HG03342 (cell line): ENCODE measurements at regions not wholly inside any gene's neighbourhood (a gene's known extent, or its start where the extent isn't known, plus 50 kb on each side); places are given as distances from the start of the nearest gene placed in this dataset.

Source experiments
- ATAC-seq: cut with Tn5 transposase; IDR thresholded peaks from one replicate; pipeline ENCODE4 v1.9.1; 2021; ENCODE audit warnings: mild to moderate bottlenecking, moderate library complexity; ENCODE audit not compliant: unreplicated experiment

- no peak for ATAC-seq
Measured at GRCh38 chr10:4538016-4538415, 288.0 kb upstream of the AKR1E2 start.

- no peak for ATAC-seq
Measured at GRCh38 chr10:4535521-4535920, 290.5 kb upstream of the AKR1E2 start.

- no peak for ATAC-seq
Measured at GRCh38 chr10:4533621-4534020, 292.4 kb upstream of the AKR1E2 start.

DNA sequence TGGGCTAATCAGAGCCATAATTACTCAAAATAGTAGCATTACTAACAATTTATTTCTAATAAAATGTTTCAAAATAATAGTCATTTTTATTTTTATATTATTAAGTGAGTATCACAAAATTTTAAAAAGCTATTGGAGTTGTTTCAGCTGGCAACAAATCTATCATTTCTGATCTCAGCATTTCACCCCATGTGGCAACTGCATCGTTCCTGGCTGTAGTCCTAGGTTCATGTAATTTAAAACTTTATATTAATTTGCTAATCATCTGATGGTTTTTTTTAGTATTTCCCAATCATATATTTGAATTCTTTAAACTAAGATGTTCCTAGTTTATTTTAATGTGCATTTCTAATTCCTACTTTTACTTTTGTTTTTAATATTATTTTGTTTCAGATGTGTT is 293.0 kb upstream of the AKR1E2 start:
- no peak for ATAC-seq

GRCh38 chr10:4532467-4532866 is 293.5 kb upstream of the AKR1E2 start:
- ATAC-seq: no peak

GRCh38 chr10:4532011-4532410 is 294.0 kb upstream of the AKR1E2 start:
- ATAC-seq: no peak

DNA sequence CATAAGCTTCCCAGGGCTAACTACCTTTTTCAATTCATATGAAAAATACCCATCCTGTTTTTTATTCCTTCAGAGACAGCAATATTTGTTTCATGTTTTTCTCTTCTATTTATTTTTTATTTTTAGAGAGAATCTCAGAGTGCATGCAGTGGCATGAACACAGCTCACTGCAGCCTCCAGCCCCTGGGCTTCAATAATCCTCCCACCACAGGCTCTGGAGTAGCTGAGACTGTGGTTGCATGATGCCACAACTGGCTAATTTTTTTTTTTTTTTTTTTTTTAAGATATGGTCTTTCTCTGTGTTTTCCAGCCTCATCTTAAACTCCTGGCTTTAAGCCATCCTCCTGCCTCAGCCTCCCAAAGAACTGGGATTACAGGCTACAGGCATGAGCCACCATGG is 296.7 kb upstream of the AKR1E2 start:
- no peak for ATAC-seq

DNA sequence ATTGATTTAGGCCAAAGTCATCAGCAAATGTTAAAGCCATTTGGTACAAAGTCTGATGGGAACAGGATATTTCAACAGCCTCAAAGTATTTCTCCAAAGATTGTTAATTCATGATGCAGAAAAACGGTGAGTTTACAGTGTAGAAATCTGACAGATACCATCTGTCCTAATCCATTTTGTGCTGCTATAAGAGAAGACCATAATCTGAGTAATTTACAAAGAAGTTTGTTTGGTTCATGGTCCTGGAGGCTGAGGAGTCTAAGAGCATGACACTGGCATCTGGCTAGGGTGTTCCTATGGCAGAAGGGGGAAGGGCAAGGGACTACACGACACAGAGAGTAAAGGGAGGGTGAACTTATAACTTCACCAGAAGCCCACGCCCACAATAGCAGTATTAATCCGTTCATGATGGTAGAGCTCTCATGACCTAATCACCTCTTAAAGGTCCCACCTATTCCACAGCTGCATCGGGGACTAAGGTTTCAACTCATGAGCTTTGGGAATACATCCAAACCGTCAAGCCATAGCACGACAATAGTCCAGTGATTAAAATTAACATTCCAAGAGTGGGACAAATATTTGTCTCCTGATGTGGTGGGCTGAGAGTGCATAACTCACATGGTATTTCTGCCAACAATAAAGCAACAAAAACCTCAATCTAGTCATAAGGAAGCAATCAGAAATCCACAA is 298.6 kb upstream of the AKR1E2 start:
- ATAC-seq: no peak

DNA sequence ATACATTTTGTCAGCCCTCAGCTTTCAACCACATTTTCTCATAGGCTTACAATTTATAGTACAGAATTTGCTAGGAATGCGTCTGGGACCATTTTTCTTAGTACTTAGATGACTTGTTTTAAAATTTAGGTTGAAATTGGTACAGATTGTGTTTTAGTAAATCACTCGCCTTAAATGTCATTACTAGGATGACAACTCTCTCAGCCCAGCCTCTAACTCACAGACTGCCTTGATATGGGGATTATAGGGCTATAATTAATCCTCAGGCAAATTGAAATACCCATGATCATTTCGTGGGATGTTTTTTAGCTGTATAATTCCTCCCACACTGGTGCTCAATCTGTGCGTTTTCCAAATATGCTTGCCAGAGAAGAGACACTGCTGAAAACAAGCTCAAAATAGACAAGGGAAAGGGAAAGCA is 299.7 kb upstream of the AKR1E2 start:
- ATAC-seq: no peak

GRCh38 chr10:4525103-4525502 is 300.9 kb upstream of the AKR1E2 start:
- no peak for ATAC-seq

DNA sequence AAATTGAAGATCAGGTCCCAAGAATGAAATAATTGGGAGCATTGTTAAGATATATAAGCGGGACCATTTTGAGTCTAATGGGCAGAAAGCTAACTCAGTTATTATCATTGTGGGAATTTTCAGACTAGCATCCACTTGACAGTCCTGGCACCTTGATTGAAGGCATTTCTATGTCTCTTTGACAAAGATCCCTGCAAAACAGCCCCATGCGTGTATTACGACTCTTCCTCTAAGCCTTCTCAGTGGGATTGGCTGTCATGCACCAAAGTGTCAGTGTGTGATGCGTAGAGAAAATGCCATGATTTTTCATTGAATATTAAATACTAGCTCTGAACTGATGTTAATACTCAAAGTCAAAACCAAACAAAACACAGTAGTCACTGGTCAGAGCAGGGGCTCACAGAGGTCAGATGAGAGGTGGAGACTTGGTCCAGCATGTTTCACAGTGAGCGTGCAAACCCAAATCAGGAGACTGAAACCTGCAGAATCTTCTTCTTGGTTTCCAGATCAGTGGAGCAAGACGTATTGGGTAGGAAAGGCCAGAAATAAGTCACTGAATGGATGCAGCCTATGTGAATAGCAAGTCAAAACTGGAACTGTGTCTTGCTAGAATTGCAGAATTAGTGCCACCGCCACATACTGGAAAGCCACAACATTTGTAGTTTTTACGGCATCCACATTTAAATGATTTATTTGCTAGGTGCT is 303.6 kb upstream of the AKR1E2 start:
- peak; percentile 89 for ATAC-seq

DNA sequence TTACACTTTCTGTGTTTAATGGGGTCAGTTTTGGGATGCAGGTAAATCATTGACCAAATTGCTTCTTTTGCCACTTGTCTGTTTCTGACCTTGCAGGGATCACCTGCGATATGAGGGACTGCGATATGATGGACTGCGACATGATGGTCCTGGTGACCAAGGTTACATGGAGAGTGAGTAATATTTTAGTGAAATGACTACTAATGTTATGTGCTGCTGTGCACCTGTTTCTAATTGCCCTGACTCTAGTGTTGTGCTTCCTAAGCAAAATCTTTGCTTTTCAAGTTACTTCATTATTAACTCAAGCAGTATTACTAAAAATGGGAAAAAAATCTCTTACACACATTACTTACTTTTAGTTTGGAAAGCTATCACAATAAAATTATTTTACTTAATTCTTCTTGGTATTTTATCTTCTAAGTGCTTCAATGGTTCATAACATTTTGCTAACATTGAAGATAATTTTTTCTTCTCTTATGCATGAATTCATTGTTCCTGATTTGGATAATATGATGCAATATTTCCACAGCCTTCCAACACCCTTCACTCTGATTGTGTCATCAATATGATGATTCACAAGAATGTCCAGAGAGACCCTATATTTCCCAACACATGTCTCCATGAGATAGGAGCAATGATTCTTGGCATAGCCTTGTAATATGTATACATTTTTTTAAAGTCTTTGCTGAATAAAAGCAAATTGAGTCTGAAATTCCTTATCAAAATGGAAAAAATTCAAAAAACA is 306.2 kb upstream of the AKR1E2 start:
- no peak for ATAC-seq

DNA sequence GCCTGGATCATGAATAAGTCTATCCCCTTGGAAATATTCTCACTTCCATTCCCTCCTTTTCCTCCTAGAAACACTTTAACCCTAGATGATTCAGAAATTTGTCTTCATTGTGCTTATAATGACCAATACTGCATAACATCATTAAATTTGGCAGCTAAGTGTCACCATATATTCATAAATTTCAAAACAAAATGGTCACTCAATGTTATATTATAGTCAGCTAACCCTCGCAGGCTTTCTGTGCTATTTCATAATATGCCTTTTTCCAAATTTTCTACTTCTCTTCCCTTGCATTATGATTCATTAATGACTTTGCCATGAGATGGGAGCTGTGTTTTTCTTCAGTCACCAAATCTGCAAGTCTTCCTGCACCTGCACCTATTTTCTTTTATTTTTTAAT is 308.3 kb upstream of the AKR1E2 start:
- no peak for ATAC-seq

DNA sequence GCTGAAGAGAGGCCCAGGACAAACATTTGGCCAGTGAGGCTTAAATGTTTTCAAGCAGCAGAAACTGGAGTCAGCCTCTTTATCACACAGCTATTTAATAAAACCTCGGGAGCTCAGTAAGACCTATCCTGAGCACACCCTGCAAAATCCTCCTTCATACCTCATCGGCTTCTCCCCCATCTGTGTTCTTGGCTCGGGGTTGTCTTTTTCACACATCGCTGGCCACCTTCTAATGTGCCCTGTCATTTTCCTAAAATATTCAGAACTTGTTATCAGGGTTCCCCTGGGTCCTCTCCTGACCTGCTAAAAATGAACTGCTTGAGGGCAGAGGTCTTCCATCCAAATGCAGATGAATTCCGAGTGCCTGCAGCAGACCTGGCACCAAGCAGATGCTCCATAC is 310.3 kb upstream of the AKR1E2 start:
- ATAC-seq: no peak

- ATAC-seq: peak; percentile 87
Measured at GRCh38 chr10:4514445-4515108, 311.4 kb upstream of the AKR1E2 start.

- no peak for ATAC-seq
Measured at GRCh38 chr10:4512671-4513240, 313.3 kb upstream of the AKR1E2 start.

- ATAC-seq: no peak
Measured at GRCh38 chr10:4512196-4512595, 313.8 kb upstream of the AKR1E2 start.

DNA sequence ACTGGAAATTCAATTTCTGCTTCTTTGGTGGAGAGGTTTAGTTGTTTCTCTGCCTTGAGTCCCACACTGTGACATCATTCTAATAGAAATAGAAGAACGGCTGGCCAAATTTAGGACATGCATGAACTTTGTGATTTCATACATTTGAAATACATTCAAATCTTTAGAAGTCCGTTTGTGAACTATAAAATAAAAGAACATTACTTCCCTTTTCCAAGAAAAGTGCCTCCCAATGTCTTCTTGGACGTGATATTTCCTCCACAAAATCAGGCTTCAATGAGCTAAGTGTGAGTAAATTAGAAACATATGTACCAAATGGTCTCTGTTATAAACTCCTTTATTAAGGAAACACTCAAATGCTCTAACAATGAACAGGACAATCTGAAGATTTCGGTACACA is 314.5 kb upstream of the AKR1E2 start:
- no peak for ATAC-seq

GRCh38 chr10:4509405-4509804 is 316.6 kb upstream of the AKR1E2 start:
- no peak for ATAC-seq

- no peak for ATAC-seq
Measured at GRCh38 chr10:4506095-4506494, 319.9 kb upstream of the AKR1E2 start.

GRCh38 chr10:4504550-4504949 is 321.5 kb upstream of the AKR1E2 start:
- ATAC-seq: no peak
